CD4-positive, alpha-beta T cell treated with Interleukin-10 for 1 hour (primary cell): ENCODE measurements at regions not wholly inside any gene's neighbourhood (a gene's known extent, or its start where the extent isn't known, plus 50 kb on each side); places are given as distances from the start of the nearest gene placed in this dataset.
"Not testable (repeated sequence)": the region's sequence is repeated elsewhere in the genome, so short reads cannot be mapped to it uniquely, and the experiment has no call there.

Experiments
- DNase-seq: peaks from one replicate; pipeline ENCODE4 v3.0.0-alpha.2; 2020

- DNase-seq, result no peak
These were observed 160.9 kb upstream of the SATB1 start for GRCh38 chr3:18586076-18586475.

GRCh38 chr3:18585004-18585968 lies 160.1 kb upstream of the SATB1 start:
- DNase-seq, result no peak

- no peak for DNase-seq
These were observed 155.1 kb upstream of the SATB1 start for GRCh38 chr3:18580268-18580667.

GRCh38 chr3:18579661-18580060 lies 154.5 kb upstream of the SATB1 start:
- DNase-seq, result no peak

GRCh38 chr3:18575573-18575972 lies 150.4 kb upstream of the SATB1 start:
- no peak for DNase-seq

- no peak for DNase-seq
These were observed 147.7 kb upstream of the SATB1 start for GRCh38 chr3:18572809-18573208.

- no peak for DNase-seq
These were observed 142.2 kb upstream of the SATB1 start for GRCh38 chr3:18567293-18567692.

- no peak for DNase-seq
These were observed 137.4 kb upstream of the SATB1 start for GRCh38 chr3:18562364-18563154.

- peak; percentile 69 for DNase-seq
These were observed 134.2 kb upstream of the SATB1 start for GRCh38 chr3:18559331-18559842.

- DNase-seq, result no peak
These were observed 133.4 kb upstream of the SATB1 start for GRCh38 chr3:18558507-18558906.

- DNase-seq, result no peak
These were observed 132.1 kb upstream of the SATB1 start for GRCh38 chr3:18557216-18557615.

- DNase-seq, result peak; percentile 34
These were observed 131.5 kb upstream of the SATB1 start for GRCh38 chr3:18556503-18557135.

- DNase-seq, result no peak
These were observed 130.9 kb upstream of the SATB1 start for GRCh38 chr3:18556001-18556408.

- not testable (repeated sequence) for DNase-seq
These were observed 127.5 kb upstream of the SATB1 start for GRCh38 chr3:18552579-18553105.

- no peak for DNase-seq
These were observed 121.5 kb upstream of the SATB1 start for GRCh38 chr3:18546632-18547031.

GRCh38 chr3:18544146-18544545 lies 119.0 kb upstream of the SATB1 start:
- DNase-seq, result no peak

- DNase-seq, result no peak
These were observed 113.5 kb upstream of the SATB1 start for GRCh38 chr3:18538463-18539230.

GRCh38 chr3:18533039-18533438 lies 107.9 kb upstream of the SATB1 start:
- DNase-seq, result no peak

GRCh38 chr3:18531662-18532061 lies 106.5 kb upstream of the SATB1 start:
- DNase-seq, result no peak

GRCh38 chr3:18529631-18530030 lies 104.5 kb upstream of the SATB1 start:
- DNase-seq, result no peak

GRCh38 chr3:18527691-18528090 lies 102.6 kb upstream of the SATB1 start:
- peak; percentile 3 for DNase-seq

- no peak for DNase-seq
These were observed 101.5 kb upstream of the SATB1 start for GRCh38 chr3:18526667-18527066.
